Fibroblast of lung (primary cell): ENCODE measurements at regions not wholly inside any gene's neighbourhood (a gene's known extent, or its start where the extent isn't known, plus 50 kb on each side); places are given as distances from the start of the nearest gene placed in this dataset.

Experiments
- CTCF ChIP-seq, 2 donors: IDR thresholded peaks in 1 of 2; conservative IDR thresholded peaks in 1 of 2; 1 replicate in 1 of 2; 2 replicates in 1 of 2; pipeline ENCODE4 v1.5.1; 2011 to 2012; ENCODE audit warnings: low read length in 2 of 2, control low read depth in 1 of 2, inconsistent platforms in 1 of 2, low read depth in 1 of 2, mild to moderate bottlenecking in 1 of 2
- EZH2 ChIP-seq: IDR thresholded peaks from 2 replicates; pipeline ENCODE4 v1.5.1; 2012; ENCODE audit warnings: low read length, control low read depth, mild to moderate bottlenecking; ENCODE audit errors: missing control alignments

- no peak for TF ChIP-seq CTCF (conservative IDR thresholded peaks at IDR 0.05 in 1 of 2, IDR thresholded peaks at IDR 0.05 in 1 of 2; ENCODE audit: low read depth in 1 of 2, low read length in 2 of 2)
- no peak for TF ChIP-seq EZH2
These were observed 182.2 kb upstream of the SPRY2 start for GRCh38 chr13:80523134-80523533.
